CD4-positive, alpha-beta T cell treated with Interferon alpha-2 for 1 hour (primary cell): ENCODE measurements at regions not wholly inside any gene's neighbourhood (a gene's known extent, or its start where the extent isn't known, plus 50 kb on each side); places are given as distances from the start of the nearest gene placed in this dataset.
"Not testable (repeated sequence)": the region's sequence is repeated elsewhere in the genome, so short reads cannot be mapped to it uniquely, and the experiment has no call there.

Source experiments
- DNase-seq, 2 donors: peaks; one replicate each; pipeline ENCODE4 v3.0.0-alpha.2; 2020 to 2022

DNA sequence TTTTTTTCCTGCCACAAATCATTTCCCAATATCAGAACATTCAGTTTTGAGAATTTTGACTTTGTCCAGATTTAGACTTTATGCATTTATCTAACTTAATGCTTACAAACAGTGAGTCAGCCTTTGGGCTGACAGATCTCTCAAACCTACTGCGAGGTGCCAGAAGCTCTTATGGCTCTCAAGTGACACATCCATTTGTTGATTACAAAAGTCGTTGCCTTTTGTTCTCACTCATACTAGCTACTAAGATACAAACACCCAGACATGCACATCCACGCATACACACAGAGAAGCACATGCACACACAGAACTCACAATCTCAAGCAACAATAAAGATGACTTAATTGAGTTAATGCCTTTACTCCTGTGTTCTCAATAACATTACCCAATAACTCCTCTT, 1147.5 kb downstream of the DIAPH3 start:
- no peak for DNase-seq

DNA sequence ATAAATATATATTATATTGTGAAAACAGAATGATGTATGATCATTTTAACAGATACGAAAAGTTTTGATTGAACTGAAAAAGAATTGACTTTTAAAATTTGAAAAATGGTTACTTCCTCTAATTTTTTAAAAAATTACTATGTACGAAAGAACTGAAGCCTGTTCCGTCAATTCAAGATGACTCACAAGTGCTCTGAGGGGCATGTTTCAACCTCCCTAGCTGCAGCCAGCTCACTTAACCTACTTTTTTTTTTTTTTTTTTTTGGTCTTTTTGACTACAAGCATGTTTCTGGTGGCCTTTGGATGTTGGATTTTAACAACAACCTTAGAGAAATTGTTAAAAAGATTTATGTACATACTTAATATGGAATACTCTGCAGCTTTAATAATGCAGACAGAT, 1139.3 kb downstream of the DIAPH3 start:
- no peak for DNase-seq

DNA sequence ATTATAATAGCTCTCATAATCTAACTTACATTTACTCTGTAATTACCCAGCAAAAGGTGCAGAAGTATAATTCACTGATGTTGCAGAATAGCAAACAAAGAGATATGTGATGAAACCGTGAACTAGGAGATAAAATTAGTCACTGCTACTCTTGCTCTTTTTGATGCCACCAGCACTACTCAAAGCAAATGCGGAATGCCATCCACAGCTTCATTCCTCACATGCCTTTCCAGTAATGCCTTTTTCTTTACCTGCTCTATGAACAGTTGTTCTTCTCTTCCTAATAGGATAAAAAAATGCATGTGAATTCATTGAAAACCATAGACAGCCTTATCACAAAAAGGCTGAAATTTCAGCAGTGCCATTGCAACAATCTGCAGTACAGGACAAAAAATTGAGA, 1129.5 kb downstream of the DIAPH3 start:
- DNase-seq, result no peak

DNA sequence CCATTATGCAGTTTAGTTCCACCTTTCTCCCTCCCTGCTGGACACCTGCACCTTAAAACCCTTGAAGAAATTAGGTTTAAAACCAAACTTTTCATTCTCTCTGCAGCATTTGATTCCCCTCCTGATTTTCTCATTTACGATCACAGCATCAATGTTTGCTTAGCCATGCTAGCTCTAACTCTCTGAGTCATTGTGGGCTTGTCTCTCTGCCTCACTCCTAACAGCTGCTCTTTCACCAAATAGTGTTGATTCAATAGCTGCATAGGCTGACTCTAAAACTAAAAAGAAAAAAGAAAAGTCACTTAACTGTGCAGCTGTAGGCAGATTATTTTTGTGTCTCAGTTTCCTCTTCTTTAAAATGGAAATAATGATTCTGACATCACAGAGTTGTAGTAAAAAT, 1124.9 kb downstream of the DIAPH3 start:
- DNase-seq, result no peak

DNA sequence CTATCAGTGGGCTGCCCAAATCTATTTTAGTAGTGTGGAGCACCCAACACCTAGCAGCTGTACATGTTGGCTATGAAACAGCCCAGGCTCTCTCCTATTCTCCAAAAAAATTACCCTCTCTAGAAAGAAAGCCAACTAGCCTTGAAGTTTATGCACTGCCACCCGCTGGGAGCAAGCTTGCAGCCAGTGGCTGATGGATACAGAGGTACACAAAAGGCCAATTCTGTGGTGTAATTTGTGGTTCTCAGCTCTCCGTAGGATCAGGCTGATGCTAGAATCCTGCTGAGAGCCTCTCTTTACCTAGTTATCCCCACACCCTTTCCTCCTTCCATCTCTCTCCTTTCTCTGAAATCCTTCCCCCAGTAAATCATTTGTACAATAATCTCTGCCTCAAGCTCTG, 1120.7 kb downstream of the DIAPH3 start:
- no peak for DNase-seq

DNA sequence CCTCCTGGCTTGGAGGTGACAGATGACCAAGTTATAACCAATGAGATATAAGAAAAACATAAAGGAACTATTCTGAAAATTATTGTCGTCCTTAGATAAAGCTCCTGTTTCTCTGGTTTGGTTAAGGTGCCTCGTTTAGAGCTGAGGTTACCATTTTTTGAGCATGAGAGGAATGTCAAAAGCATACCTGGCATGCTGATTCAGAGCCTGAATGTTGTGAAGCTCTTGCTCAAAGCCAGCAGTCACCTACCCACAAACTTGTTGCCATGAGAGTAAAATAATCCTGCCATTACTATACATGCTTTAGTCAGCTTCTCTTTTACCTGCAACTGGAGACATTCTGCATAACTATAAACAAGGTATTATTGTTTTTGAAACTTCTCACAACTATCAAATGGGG, 1116.2 kb downstream of the DIAPH3 start:
- no peak for DNase-seq

DNA sequence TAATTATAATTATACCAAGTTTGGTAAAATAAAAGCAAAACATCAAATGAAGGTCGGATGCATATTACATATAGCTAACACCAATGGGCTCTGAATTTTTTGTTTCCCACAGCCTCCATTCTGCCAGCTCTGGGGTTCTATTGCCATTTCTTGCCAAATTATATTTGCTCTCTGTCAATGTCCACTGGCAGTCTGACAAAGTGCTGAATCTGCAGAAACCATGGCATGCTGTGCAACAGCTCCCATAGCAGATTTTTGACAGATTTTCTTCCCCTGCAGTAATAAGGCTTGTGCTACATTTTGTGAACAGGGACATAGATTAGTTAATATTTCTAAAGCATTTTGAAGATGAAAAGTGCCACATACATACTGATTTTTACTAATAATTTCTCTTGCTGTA, 1102.1 kb downstream of the DIAPH3 start:
- DNase-seq, result no peak

DNA sequence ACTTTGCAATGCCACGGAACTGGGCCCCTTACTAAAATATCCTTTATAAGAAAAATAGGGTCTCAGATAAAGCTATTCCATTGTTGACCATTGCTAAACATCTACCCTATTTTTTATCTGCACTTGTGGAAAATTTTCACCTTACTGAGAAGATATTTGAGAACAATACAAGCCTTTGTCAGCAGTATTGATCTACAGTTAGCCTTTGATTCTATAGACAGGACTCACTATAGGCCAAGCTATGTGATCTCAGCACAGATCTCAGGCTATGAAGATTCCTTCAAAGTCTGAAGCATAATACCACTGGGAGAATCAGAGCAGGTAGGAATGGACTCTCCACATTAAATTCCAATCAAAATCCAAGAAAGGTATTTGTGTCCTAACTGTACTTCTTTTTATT, 1099.7 kb downstream of the DIAPH3 start:
- DNase-seq, result no peak

DNA sequence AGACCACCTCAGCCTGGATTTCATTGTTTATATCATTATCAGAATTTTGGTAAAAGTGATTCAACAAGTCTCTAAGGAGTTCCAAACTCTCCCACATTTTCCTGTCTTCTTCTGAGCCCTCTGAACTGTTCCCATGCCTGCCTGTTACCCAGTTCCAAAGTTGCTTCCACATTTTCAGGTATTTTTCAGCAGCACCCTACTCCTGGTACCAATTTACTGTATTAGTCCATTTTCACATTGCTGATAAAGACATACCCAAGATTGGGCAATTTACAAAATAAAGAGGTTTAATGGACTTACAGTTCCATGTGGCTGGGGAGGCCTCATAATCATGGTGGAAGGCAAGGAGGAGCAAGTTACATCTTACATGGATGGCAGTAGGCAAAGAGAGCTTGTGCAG, 1087.3 kb downstream of the DIAPH3 start:
- DNase-seq, result not testable (repeated sequence)

DNA sequence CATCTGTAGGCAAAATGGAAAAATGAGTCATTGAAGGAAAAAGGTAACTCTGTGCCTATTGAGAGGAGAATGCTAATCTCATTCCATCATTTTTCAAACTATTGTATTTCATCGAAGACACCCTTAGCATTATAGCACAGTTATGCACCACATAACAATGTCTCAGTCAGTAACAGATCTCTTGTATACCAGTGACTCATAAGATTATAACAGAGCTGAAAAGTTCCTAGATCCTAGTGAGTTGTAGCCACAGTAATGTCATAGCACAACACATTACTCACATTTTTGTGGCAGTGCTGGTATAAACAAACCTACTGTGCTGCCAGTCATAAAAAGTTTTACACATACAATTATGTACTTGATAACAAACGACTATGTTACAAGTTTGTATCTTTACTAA, 1077.6 kb downstream of the DIAPH3 start:
- DNase-seq, result no peak

DNA sequence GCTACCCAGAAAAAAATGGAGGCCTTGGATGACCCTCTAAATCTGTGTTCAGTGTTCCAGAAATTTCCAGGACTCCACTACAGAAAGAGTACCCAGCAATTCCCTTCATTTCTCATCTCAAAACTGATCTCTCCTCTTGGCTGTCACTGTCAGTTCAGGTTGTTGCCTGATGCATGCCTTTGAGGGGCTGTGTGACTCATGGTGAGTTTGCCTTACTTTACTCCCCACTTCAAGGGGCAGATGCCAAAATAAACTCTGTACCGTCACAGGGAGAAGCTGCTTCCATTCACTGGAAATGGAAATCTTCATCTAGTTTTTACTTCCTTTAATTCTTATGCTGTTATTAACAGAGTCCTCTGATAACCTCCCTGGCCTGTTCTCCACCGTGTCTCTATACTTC, 1075.0 kb downstream of the DIAPH3 start:
- no peak for DNase-seq

DNA sequence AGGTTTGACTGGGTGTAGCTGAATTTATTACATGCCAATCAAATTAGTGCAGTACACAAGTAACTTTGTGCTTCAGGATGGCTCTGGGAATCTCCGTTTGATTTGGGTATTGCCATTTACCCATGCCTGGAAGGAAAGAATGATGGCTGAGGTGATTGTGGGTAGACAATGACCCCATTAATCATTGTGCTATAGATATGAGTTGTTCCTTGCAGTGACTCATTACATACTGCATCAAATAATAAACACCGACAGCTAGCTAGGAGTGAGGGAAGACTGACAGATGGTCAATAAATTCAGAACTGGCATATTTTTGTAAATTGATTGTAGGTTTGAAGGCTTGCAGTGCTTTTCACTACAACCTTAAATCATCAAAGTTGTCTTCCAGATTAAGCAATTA, 1069.5 kb downstream of the DIAPH3 start:
- DNase-seq, result no peak

DNA sequence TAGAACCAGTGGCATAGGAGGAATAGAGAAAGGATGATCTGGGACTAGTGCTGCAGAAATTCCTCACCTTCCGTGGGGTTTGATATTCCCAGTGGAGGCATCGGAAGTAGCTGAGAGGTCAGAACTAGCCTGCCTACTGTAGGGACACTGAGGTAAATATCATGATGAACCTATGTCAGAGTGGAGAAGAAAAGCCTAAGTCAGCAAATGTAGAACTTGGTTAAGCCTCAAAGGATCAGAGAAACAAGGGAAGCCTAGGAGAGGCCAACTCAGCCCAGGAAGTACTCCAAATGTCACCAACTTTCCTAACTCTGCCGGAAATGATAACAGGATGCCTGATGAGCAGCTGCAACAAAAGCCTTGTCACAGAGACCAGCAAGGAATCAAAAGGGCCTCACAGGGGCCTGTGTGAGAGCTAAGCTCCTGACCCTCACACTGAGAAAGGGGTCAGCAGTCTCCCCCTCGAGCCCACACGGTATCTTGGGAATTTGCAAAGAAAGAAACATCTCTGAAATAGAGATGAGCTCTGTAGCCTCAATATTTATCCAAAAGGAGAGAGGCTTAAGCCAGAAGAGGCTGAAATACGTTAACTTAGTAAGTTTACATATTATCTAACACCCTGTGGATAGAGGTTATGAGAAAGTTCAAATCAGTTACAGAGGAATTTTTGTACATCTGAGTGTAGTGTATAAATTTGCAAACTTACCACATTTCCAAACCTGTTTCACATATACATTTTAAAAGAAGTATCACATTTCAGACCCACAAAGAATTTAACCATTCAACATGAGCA, 1064.3 kb downstream of the DIAPH3 start:
- no peak for DNase-seq

DNA sequence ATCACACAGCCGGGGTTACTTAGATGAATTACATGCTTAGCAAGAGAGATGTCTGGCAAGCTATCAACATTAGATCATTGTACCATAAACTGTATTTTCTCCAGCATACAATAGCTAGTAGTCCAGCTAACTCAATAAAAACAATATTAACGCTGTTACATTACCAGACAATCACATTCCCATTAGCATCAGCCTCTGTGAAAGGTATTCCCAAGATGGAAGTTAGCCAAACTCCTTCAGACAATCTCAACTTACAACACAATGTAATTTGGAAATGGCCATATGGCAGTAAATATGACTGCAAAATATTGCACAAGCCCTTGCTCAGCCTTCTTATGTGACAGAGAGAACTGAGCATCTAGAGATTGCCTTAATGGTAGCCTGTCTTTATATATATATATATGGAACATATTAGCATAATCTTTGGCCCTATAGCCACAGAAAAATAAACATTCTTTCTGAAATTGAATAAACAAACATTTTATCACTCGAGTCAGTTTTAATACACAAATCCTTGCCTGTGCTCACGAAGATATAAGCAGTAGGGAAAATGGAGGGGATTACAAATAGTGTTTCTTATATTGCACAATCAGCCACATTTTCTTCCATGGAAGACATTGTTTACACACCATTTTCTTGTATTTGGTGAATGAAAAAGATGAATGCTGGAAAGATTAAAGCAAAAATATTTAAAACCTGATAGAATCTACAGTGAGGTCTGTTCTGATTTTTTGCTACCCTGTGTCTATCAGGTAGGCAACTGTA, 1060.5 kb downstream of the DIAPH3 start:
- DNase-seq, result no peak

DNA sequence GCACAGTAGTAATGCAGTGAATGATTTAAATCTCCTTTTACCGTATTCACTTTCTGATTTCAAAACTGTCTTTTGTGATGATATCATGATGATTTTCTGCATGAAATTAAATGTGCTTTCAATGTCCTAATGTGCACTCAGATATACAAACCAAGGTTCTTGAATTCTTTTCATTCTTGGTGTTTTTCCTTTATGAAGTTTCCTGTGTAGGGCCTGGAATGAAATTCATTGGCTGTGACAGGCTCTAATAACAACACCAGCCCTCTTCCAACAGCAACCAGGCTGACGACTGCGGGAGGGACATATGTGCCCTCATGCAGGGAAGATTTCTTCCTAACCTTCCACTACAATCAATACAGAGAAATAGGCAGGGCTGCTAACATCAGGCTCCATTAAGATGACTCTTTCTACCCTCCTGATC, 1052.0 kb downstream of the DIAPH3 start:
- no peak for DNase-seq

DNA sequence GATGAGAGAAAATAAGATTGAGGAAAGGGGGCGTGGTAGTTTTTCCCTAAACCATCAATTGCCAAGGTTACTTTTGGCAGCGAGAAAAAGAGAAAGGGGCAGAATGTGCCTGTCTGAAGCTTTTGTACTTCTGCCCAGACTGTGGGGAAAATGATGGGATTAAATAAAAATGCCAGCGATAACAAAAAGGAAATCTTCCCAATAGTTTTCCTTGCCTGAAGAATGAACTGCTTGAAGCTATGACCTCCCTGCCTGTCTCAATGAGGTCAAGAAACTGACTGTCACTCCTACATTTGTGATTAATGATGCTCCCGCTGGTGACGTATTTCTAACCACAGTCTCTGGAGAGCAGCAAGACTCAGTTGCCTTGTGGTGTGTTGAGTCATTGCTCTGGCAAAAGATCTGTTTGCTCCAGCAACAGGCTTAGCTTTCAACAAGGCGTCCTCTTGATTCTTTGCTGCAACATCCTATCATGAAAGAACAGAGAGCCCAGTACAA, 1051.5 kb downstream of the DIAPH3 start:
- DNase-seq, result no peak

DNA sequence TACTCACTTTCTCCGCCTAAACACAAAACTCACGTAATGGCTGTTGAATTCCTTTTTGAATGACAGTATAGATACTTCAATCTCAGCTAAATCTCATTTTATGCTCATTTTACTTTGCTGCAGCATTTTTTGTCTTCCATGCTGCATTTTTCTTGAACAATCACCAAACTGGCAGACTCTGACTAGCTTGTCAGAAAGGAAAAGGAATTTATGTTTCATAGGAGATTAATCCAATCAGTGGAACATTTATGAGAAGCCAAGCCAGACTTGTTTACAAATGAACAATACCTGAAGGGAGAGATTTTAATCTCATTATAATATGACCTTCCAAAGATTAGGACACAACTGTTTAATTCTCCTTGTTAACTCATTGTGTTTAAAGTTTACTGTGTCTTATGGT, 1044.3 kb downstream of the DIAPH3 start:
- no peak for DNase-seq

DNA sequence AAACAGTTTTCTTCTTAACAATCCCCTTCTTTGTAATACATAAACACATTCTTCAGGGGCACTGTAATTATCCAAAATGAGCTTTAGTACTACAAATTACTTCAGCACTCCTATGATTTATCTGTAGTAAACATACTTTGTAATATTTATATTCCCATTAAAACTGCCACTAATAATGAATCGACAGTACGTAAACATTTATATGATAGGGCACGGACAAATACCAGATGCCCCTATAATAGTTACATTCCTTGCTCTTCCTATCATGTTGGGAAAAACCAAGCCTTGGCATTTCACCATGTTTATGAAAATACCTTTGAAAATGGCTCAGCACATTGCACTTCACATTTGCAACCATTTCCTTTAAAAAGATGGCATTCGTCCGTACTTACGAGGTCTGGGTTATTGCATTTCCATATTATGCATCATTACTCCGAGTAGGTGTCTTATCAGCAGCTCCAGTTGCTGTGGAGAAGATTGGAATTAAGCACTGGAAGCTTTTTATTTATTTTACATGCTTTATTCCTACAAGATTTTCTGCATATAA, 1043.4 kb downstream of the DIAPH3 start:
- no peak for DNase-seq

DNA sequence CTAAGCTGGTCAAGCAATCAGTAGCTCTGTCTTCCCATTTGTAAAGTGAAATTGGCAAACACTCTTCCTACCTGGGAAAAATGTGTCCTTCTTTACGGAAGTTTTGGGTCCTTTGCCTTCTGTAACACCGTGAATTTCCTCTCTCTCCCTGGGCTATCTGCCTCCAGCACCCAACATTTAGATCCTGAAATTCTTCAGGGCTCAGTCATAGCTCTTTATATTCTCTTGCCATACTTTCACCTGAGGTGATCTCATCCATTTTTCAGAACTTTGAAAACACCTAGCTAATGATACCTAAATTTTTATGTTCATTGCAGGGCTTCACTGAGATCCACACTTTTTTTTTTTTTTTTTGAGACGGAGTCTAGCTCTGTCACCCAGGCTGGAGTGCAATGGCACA, 1042.2 kb downstream of the DIAPH3 start:
- no peak for DNase-seq

DNA sequence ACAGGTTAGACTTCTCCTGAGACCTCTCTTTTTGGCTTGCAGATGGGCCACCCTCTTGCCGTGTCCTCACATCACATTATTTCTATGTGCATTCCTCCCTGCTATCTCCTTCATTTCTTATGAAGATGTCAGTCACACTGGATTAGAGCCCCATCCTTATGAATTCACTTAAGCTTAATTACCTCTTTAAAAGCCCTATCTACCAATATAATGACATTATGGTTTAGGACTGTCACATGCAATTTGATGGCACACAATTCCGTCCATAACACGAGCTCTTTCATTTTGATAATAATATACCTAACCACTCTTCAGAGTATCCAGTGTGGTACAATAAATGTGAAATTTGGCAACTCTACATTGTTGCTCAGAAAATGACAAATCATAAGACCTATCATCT, 1037.3 kb downstream of the DIAPH3 start:
- no peak for DNase-seq

DNA sequence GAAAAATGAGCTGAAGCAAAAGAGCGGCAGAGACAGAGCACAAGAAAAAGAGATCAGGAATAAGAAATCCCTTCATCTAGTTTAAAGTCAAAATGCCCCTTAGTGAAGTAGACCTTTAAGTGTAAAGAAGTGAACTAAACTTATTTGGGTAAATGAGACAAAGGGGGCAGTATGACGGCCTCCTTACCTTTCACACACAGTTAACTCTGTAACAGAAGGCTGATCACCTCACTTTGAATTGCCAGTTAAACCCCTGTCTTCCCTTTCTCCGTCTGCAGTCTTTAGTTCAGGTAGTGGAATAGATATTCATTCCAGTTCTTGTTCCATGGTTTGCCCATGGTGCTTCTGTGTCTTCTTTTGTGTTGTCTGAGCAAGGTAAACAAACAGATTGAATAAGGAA, 1029.8 kb downstream of the DIAPH3 start:
- no peak for DNase-seq

DNA sequence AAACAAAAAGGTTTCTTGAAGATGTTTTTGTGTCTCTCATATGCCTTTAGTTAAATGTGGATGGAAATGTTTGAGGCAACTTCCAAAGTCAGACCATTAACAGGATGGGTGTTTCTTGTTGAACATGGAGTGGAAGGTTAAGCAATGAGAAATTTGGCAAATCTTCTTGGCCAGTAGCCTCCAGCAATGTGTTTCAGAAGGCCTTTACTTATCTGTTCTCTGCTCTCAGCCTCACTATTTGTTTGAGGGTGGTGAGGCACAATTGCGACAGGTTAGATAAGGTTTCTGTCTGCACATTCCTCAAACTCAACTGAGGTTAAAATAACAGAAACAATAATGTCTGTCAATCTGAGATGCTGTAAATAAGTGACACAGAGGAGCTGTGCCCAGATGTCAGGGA, 1019.0 kb downstream of the DIAPH3 start:
- no peak for DNase-seq

DNA sequence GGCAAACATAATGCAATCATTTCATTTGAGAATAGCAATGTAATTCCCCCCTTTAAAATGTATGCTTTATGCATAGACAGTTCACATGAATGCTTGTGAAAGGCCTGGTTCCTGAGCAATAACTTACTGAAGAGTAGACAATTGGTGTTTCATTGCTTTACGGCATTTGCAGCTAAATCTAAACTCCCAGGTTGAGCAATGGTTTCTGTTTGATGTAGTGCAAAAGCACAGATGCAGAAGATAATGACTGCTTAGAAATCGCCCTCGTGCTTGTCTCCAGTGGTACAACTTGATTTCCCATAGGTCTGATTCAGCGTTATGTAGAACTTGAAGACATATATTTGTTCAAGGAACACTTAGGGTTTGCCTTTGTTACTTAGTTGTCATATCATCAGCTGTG, 1018.3 kb downstream of the DIAPH3 start:
- DNase-seq, result no peak

DNA sequence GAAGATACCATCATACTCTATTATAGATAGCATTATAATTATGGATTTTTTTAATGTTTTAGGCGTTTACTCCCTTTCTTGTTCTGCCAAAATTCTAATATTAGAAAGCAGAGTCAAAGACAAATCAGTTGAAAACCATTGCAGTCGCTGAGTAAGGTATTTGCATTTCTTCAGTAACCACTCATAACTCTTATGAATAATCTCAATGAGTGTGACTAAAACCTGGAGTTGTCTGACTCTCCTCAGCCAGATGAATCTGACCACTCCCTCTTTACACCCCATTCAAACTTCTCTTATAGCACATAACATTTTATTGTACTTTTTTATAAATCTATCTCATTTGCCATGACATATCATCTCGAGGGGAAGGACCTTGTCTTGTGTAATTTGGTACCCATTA, 1006.5 kb downstream of the DIAPH3 start:
- DNase-seq, result no peak
